ENCODE measurements at regions not wholly inside any gene's neighbourhood (a gene's known extent, or its start where the extent isn't known, plus 50 kb on each side); places are given as distances from the start of the nearest gene placed in this dataset.
"Not testable (repeated sequence)": the region's sequence is repeated elsewhere in the genome, so short reads cannot be mapped to it uniquely, and the experiment has no call there.

GRCh38 chr22:11065876-11066457 lies 4462.0 kb upstream of the OR11H1 start:
- DNase-seq (ENCODE audit: extremely low spot score); CTCF ChIA-PET; POLR2A ChIA-PET: not testable (repeated sequence)

DNA sequence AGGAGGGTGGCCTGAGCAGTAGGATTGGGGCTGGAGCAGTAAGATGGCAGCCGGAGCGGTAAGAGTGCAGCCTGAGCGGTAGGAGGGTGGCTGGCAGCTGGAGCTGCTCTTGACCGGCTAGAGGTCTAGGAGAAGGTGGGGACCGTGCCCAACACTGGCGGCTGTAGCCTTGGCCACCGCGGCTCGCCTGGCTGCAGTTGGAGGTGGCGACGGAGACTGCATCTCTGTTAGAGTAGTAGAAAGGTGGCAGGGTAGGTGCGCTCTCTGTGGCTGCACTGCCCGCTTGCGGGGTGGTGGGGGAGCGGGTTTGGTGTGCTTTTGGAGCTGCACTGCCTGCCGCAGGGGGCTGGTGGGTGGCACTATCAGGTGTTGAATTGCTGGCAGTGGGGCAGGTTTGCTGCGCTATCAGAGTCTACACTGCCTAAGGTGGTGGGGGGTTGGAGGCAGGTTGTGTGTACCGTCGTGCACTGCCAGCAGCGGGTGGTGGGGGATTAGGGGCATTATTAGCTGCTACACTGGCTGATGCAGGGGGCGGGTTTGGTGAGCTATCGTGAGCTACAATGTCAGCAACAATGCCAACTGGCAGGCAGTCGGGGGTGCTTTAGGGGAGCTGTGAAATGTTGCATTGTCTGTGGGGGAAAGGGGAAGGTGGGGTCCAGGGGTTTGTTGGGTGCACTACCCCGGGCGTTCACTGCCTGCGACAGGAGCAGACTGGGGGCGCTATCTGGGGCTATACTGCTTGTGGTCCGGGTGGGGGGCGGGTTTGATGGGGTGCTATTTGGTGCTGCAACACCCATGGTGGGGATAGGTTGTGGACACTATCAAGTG lies 4461.3 kb upstream of the OR11H1 start:
- POLR2A ChIA-PET, result no interaction called here
- no peak for DNase-seq (ENCODE audit: extremely low spot score)
- CTCF ChIA-PET, result no interaction called here

DNA sequence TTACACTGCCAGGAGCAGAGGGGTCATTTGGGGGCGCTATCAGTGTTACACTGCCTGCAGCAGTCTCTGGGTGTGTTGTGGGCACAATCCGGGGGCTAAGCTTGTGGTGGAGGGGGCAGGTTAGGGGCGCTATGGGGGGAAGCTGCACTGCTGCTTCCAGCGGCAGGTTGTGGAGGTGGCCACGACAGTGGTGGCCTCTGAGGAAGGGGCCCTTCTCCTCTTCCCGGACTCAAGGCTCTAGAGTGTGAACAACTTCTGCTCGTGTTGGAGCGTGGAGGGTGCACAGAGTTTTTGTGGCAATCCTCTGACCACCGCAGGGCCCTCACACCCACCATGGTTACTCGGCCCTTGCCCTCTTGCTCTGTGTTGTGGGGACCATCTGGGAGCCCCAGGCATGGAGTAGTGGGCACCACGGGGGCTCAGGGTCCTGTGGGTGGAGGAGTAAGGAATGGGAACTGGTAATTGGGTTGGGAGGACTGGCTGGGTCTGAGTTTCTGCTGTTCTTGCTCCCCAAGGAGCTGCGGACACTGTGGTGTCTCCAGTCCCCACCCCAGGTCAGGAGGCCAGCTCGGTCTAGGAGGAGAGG lies 4460.6 kb upstream of the OR11H1 start:
- DNase-seq (ENCODE audit: extremely low spot score); CTCF ChIA-PET; POLR2A ChIA-PET: not testable (repeated sequence)

More for the DNA sequence above, 4461.3 kb upstream of the OR11H1 start:
- TF ChIP-seq, protein P1, sequence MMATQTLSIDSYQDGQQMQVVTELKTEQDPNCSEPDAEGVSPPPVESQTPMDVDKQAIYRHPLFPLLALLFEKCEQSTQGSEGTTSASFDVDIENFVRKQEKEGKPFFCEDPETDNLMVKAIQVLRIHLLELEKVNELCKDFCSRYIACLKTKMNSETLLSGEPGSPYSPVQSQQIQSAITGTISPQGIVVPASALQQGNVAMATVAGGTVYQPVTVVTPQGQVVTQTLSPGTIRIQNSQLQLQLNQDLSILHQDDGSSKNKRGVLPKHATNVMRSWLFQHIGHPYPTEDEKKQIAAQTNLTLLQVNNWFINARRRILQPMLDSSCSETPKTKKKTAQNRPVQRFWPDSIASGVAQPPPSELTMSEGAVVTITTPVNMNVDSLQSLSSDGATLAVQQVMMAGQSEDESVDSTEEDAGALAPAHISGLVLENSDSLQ (IDR thresholded peaks at IDR 0.05), result no peak
- no peak for TF ChIP-seq TARDBP (IDR thresholded peaks at IDR 0.05)
- no peak for TF ChIP-seq FOXM1 (IDR thresholded peaks at IDR 0.05; ENCODE audit: borderline replicate concordance)
- no peak for TF ChIP-seq BHLHE40 (IDR thresholded peaks at IDR 0.05; ENCODE audit: borderline replicate concordance)
- TF ChIP-seq SUZ12 (IDR thresholded peaks at IDR 0.05), result no peak
- TF ChIP-seq HDGF (IDR thresholded peaks at IDR 0.05; ENCODE audit: borderline replicate concordance), result no peak
- no peak for TF ChIP-seq ARNT (IDR thresholded peaks at IDR 0.05)
- TF ChIP-seq CTBP1 (IDR thresholded peaks at IDR 0.05; ENCODE audit: borderline replicate concordance), result no peak
- no peak for TF ChIP-seq LEF1 (IDR thresholded peaks at IDR 0.05; ENCODE audit: borderline replicate concordance)
- TF ChIP-seq FOXK2 (IDR thresholded peaks at IDR 0.05), result no peak
- no peak for TF ChIP-seq ZNF384 (IDR thresholded peaks at IDR 0.05)
- TF ChIP-seq ELF4 (IDR thresholded peaks at IDR 0.05), result no peak
- no peak for TF ChIP-seq L3MBTL2 (conservative IDR thresholded peaks at IDR 0.05)
- TF ChIP-seq FOXA1 (IDR thresholded peaks at IDR 0.05), result no peak
- no peak for TF ChIP-seq SP1 (IDR thresholded peaks at IDR 0.05)
- TF ChIP-seq NFRKB (IDR thresholded peaks at IDR 0.05), result no peak

GRCh38 chr22:11067937-11068336 lies 4460.1 kb upstream of the OR11H1 start:
- POLR2A ChIA-PET; DNase-seq (ENCODE audit: extremely low spot score); CTCF ChIA-PET: not testable (repeated sequence)

DNA sequence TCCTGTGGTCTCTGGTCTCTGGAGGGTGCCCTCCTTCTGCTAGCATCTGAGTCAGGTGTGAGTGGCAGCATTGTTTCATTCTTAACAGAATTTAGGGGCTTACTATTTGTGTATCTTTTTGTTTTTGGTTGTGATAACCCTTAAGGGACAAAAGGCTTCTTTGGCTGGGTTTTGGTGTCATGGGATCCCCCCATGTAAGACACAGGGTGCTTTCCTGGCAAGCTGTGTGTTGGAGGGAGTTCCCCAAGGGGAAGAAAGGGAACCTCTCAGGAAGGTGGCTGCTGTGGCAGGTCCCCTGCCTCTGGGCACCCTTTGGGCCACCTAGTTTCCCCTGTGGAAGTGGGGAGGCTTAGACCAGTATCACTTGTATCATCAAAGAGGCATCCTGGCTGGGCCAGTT lies 4459.6 kb upstream of the OR11H1 start:
- DNase-seq (ENCODE audit: extremely low spot score); POLR2A ChIA-PET; CTCF ChIA-PET: not testable (repeated sequence)
